ENCODE measurements at regions not wholly inside any gene's neighbourhood (a gene's known extent, or its start where the extent isn't known, plus 50 kb on each side); places are given as distances from the start of the nearest gene placed in this dataset.

DNA sequence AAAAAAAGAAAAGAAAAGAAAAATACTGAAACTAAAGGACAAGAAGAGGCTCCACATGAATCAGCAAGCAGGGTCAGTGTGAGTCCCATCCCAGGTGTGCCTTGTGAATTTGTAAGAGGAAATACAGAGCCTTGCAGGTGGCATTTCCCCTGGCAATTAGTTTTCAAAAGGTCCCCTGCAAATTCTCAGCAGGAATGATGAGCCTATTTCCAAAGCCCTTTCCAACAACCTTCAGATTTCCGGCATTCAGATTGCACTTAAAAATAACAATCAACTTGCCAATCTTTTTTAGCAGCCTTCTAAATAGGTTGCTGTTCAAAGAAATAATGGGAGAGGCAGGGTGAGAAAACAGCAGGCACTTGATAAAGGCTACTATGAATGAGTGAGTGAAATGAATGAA, 66.4 kb upstream of the OR13H1 start:
- peaks cover 3% of the 10 kb centered on the region for H3K27me3 Mint-ChIP-seq (ENCODE audit: low read depth, poor library complexity)
- DNase-seq, result no peak
- no peaks in the 10 kb centered on the region for H3K4me1 Mint-ChIP-seq
- H3K9me3 Mint-ChIP-seq, result peaks cover 63% of the 10 kb centered on the region
- TF ChIP-seq, protein P1, sequence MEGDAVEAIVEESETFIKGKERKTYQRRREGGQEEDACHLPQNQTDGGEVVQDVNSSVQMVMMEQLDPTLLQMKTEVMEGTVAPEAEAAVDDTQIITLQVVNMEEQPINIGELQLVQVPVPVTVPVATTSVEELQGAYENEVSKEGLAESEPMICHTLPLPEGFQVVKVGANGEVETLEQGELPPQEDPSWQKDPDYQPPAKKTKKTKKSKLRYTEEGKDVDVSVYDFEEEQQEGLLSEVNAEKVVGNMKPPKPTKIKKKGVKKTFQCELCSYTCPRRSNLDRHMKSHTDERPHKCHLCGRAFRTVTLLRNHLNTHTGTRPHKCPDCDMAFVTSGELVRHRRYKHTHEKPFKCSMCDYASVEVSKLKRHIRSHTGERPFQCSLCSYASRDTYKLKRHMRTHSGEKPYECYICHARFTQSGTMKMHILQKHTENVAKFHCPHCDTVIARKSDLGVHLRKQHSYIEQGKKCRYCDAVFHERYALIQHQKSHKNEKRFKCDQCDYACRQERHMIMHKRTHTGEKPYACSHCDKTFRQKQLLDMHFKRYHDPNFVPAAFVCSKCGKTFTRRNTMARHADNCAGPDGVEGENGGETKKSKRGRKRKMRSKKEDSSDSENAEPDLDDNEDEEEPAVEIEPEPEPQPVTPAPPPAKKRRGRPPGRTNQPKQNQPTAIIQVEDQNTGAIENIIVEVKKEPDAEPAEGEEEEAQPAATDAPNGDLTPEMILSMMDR (IDR thresholded peaks at IDR 0.05), result no peak
- no peak overlapping the region for H3K4me3 Mint-ChIP-seq
- no peak overlapping the region for H3K27ac Mint-ChIP-seq
- H3K36me3 Mint-ChIP-seq (ENCODE audit: low read depth), result peaks cover 74% of the 10 kb centered on the region
